Neural progenitor cell (in vitro differentiated cells): ENCODE measurements at regions not wholly inside any gene's neighbourhood (a gene's known extent, or its start where the extent isn't known, plus 50 kb on each side); places are given as distances from the start of the nearest gene placed in this dataset.

Experiments
- CTCF ChIP-seq: fragments of 200-600 bp; sonication (generic); IDR thresholded peaks from 2 replicates; pipeline ENCODE4 v1.5.1; 2017; ENCODE audit warnings: antibody characterized with exemption, mild to moderate bottlenecking
- EZH2 ChIP-seq: fragments of 200-600 bp; sonication (generic); IDR thresholded peaks from 2 replicates; pipeline ENCODE4 v1.6.1; 2017; ENCODE audit warnings: antibody characterized with exemption, mild to moderate bottlenecking, moderate library complexity

GRCh38 chr13:73571376-73571775 lies 512.6 kb downstream of the KLF5 start:
- no peak for TF ChIP-seq EZH2
- no peak for TF ChIP-seq CTCF
